GM12864 (cell line): ENCODE measurements at regions not wholly inside any gene's neighbourhood (a gene's known extent, or its start where the extent isn't known, plus 50 kb on each side); places are given as distances from the start of the nearest gene placed in this dataset.

Experiments used
- DNase-seq: peaks from one replicate; pipeline ENCODE4 v3.0.0-alpha.2; 2011; ENCODE audit warnings: low read depth
- H3K4me3 ChIP-seq: 2 replicates; pipeline ENCODE4 v1.5.1; 2011; ENCODE audit warnings: mild to moderate bottlenecking, low read depth, low read length, control low read depth
- CTCF ChIP-seq: IDR thresholded peaks from 2 replicates; pipeline ENCODE4 v1.5.1; 2011; ENCODE audit warnings: low read depth, mild to moderate bottlenecking, moderate library complexity, low read length, control low read depth, inconsistent platforms; ENCODE audit errors: missing control alignments

DNA sequence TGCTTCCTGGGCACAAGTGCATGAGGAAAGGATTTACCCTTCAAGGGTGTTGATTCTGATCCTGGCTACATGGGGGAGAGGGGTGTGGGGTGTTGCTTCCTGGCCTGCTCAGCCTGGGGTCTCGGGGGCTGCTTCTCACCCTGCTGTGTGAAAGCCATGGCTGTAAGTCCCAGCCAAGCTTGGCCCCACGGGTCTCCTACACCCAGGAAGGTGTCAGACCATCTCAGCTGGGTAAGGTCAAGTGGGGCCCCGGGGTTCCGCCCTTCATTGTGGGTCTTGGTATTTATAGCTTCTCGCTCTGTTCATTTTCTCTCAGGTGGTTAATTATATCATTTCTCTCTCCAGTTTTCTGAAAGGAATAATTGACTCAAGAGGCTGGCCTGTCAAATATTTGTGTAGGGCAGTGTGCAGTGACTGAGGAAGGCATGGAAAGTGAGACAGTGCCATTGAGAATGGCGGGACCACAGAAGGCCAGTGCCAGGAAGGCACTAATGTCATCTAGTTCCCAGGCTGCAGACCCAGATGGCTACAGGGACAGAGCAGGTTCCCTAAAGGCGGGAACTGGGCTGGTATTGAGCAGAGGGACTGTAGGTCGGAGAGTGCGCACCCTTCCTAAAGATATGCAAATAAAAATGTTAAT is 126.0 kb downstream of the FOXD1 start:
- H3K4me3 ChIP-seq: no peak overlapping the region
- DNase-seq: no peak
- TF ChIP-seq CTCF: no peak

DNA sequence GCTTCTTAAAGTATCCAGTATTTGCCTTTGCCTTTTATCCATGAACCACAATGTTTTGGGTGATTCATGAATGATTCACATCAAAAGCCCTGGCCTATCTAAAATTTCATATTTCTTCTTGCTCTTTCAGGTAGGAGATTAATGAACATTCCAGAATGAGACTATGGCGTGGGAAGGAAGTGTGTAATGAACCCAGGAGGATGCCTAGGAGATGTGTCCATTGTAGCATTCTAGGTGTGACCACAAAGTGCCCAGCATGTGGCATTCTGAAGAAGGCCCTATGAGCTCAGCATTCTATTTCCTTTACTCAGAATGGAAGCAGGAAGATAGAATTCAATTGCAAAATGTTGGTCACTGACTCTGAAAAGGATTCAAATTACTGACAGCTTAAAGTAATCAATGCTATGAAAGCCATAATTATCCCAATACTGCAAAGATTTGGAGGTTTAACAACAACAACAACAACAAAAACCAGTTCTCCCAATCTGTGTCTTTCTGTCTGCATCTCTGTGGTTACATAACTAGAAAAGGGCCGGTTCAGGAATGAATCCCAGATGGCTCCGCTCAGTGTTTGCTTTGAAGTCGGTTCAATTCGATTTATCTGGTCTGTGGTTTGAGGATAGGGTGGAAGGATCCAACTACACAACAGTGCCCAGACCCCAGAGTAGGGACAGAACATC is 126.7 kb downstream of the FOXD1 start:
- H3K4me3 ChIP-seq: no peak overlapping the region
- TF ChIP-seq CTCF: no peak
- DNase-seq: no peak

DNA sequence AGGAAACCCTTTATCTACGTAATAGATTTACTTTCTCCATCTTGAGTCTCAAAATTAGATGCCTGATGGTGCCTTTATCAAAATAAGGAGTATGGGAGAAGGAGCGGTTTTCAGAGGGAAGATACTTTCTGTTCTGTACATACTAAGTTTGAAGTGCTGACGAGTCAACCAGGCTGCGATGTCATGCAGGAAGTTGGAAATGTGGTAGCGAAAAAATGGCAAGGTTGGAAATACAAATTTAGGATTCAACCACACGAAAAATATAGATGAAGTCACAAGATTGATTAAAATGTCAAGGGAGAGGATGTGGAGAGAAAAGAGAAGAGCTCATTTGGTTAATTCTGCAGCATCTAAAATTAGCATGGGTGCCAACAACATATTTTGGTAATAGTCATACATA is 129.5 kb downstream of the FOXD1 start:
- no peak for DNase-seq
- TF ChIP-seq CTCF: no peak
- H3K4me3 ChIP-seq: no peak overlapping the region

DNA sequence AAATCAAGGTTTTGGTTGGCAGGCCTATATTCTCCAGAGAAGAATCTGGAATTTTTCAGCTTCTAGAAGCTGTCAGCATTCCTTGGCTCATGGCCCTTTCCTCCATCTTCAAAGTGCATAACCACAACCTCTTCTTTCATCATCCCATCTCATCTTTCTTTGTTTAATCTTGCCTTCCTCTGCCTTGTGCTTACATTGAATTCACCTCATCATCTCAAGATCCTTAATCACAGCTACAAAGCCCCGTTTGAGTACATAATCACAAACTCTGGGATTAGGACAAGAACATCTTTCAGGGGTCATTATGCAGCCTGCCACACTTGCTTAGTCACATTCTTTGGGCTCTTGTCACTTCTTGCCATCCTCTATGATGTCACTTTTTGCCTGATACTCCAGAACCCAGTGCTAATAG is 130.3 kb downstream of the FOXD1 start:
- DNase-seq: no peak
- no peak overlapping the region for H3K4me3 ChIP-seq
- no peak for TF ChIP-seq CTCF

DNA sequence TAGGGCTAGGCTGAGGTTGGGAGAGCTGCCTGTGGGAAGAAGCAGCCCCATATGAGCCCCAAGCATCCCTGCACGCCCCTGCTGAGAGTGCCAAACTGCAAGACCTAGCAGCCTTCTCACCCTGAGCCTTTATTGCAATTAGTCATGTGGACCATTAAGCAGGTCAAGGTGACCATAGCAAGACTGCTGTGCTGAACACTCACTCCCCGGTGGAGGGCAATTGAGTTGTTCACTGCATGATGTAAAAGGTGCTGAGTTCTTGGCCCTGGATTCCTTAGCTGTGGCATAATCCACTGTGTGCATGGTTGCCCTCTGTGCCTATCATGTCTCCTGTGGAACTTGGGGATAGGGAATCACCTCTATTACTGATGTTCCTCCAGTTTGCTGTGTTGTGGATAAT is 131.1 kb downstream of the FOXD1 start:
- no peak overlapping the region for H3K4me3 ChIP-seq
- TF ChIP-seq CTCF: no peak
- no peak for DNase-seq

DNA sequence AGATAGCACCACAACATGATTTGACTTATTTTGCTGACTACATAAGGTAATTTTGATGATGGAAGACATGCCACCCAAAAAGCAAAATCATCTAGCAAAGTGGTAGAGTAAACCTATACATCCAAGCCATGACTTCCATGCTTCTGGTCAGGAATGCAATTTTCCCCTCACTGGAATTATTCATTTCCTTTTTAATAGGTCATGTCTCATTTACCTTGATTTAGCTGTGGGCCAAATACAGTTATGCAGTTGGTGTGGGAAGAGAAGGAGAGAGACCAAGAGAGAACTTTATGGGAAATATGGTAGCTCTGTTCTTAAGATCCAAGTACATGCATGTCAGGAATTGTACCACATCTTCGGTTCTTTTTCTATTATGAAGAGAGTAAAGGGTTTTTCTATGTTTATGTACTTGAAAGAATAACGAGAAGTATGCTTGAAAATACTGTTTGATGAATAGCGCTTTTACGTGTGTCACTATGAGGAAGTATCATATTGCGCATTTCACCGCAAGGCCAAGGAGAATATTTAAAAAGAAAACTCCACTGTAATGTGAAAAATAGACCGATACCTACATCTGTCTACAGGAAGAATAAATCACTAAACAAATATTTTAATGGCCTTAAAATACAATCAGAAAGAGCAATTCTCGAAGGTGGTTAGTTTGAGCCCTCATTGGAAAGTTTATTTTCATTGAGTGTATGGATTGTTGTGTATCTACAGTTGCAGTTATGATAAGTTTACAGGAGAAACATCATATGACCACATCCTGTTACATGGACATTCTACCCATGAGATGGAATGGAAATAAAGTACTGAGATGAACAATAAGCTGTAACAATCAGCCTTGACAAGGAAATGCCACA is 134.0 kb downstream of the FOXD1 start:
- no peak overlapping the region for H3K4me3 ChIP-seq
- TF ChIP-seq CTCF: no peak
- DNase-seq: no peak
